Stimulated activated CD4-positive, alpha-beta T cell treated with anti-CD3 and anti-CD28 coated beads, TNF-alpha, amount 100 ng/mL, for 24 hours (primary cell): ENCODE measurements at regions not wholly inside any gene's neighbourhood (a gene's known extent, or its start where the extent isn't known, plus 50 kb on each side); places are given as distances from the start of the nearest gene placed in this dataset.
"Not testable (repeated sequence)": the region's sequence is repeated elsewhere in the genome, so short reads cannot be mapped to it uniquely, and the experiment has no call there.

ENCODE experiments used
- DNase-seq, 3 experiments: peaks; one replicate each; pipeline ENCODE4 v3.0.0-alpha.2; 2020; ENCODE audit warnings: low read depth in 3 of 3

DNA sequence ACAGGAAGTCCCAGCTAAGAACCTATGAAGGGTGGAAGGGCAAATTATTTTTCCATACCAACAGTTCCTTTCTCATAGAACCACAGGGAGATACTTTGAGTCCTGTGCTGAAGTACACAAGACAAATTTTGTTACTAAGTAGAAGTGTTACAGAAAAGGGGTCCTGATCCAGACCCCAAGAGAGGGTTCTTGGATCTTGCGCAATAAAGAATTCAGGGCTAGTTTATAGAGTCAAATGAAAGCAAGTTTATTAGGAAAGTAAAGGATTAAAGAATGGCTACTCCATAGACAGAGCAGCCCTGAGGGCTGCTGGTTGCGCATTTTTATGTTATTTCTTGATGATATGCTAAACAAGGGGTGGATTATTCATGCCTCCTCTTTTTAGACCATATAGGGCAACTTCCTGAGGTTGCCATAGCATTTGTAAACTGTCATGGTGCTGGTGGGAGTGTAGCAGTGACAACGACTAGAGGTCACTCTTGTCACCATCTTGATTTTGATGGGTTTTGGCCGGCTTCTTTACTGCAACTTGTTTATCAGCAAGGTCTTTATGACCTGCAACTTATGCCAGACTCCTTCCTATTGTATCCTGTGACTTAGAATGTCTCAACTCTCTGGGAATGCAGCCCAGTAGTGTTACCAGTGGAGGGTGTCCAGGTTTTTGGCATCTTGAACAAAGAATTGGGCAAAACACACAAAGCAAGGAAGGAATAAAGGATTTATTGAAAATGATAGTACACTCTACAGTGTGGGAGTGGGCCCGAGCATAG lies 409.4 kb downstream of the SH2D4B start:
- DNase-seq: no peak

- DNase-seq: no peak
Measured at GRCh38 chr10:80949785-80950184, 412.1 kb downstream of the SH2D4B start.

DNA sequence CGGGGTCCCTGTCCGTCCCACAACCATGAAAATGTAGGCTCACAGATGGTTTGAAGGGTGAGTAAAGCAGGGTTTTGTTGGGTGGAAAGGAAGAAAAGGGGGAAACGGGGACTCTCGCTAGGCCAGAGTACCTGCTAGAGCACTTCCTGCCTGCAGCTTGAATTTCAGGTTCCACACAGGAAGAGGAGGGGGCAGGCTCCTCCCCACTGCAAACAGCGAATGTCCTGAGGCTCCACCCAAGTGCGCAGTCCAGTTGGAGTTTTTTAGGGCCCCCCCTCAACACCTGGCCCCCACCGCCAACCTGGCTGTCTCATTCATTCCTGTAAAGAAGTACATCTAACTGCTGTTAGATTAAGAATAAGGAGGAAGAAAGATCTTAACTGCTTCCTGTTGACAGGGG lies 414.7 kb downstream of the SH2D4B start:
- no peak for DNase-seq

DNA sequence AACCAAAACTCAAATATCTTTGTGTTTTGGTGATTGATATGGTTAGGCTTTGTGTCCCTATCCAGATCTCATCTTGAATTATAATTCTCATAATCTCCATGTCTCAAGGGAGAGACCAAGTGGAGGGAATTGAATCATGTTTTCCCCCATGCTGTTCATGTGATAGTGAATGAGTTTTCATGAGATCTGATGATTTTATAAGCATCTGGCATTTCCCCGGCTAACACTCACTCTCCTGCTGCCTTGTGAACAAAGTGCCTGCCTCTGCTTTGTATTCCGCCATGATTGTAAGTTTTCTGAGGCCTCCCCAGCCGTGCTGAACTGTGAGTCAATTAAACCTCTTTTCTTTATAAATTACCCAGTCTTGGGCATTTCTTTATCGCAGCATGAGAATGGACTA lies 419.5 kb downstream of the SH2D4B start:
- no peak for DNase-seq

DNA sequence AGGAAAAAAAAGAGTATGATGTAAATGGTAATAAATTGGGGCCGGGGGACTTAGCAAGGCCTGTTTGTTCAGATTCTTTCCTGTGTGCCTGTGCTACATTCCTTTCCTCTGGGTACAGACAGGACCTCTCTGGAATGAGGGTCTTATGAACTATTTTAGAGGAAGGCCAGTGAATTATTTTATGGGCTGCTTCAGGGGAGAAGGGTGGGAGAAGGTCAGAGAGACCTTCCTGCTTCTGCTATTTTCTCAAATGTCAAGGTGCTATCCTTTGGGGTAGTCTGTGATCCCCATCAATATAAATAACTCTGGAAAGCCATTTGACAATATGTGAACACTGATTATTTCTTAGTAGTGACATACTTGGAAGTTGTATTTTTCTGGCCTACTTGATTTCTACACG lies 426.5 kb downstream of the SH2D4B start:
- no peak for DNase-seq

DNA sequence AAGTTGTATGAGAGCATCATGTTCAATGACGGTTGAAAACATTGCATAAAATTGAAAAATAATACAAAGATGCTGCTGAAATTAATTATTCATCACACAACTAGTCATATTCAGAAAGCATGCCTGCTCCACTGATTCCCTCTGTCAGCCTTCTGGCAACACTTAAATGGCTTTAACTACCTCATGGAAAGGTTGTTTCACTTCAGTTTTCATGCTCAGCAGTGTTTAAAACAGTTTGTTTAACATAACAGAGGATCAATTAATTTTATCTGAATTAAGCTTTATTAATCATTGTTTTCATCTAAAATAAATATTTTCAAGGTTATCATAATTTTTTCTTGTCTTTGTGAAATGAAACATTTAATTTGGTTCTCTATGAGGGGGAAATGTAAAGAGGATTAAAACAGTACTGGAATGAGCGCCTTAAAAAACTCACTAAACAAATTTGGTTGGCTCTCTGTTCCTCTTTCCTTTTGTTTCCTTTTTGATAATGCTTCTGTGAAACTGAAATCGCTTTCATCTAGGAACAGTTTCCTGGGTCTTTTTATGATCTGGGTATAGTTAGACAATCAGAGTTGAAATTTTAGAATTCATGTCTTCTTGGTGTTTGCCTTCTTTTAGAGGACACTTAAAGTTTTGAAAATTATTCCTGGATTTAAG lies 427.4 kb downstream of the SH2D4B start:
- DNase-seq: no peak

GRCh38 chr10:80966326-80966986 lies 428.8 kb downstream of the SH2D4B start:
- no peak for DNase-seq

- DNase-seq: not testable (repeated sequence)
Measured at GRCh38 chr10:80967357-80967756, 429.7 kb downstream of the SH2D4B start.

DNA sequence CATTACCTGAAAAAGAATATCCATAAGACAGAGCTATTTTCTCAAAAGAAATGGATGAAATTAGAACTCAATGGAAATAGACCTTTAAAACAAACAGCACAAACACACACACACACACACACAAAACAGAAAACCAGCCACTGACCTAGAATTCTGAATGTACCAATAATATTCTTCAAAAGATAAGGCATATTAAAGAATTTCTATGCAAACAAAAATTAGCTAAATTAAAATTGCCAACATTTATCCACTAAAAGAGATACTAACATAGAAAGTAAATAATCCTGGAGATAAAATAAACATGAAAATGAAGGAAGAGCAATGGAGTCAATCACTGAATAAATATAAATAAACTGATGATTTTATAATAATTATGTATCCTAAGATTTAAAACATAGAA lies 431.2 kb downstream of the SH2D4B start:
- no peak for DNase-seq

DNA sequence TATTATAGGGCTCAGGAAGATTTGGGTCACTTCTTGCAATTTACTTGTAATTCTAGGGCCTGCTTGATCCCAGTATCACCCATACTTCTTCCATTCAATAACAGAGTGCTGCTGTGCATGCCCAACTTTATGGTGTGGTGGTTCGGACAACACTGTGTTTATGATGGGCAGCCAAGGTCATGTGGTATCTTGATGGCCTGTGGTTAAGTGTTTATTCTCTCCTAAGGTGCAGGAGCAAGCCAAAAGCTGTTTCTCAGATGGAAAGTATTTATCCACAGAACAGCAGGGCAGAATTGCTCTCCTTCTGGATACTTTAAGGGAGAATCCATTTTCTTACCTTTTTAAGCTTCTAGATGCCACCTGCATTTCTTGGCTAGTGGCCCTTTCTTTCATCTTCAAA lies 433.8 kb downstream of the SH2D4B start:
- DNase-seq: no peak

- DNase-seq: no peak
Measured at GRCh38 chr10:80976658-80977057, 439.0 kb downstream of the SH2D4B start.

DNA sequence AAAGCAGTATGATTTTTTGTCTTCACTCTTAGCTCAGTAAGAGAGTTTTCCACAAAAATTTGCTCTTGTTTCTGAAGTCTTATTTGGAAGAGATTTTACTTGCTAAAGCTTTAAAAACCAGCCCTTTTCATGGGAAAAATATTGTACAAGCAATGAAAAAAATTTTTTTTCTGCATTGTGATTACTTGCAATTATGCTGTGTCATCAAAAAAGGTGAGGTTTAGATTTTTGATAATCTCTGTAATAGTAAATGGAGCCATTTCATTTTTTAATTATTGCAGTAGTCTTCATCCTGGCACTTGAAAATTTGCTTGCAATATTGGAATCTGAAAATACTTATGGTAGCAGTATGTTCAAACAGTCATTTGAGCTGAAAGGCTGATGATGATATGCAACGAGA lies 447.4 kb downstream of the SH2D4B start:
- DNase-seq: no peak

- no peak for DNase-seq
Measured at GRCh38 chr10:80986596-80986995, 448.9 kb downstream of the SH2D4B start.

- no peak for DNase-seq
Measured at GRCh38 chr10:80988755-80989154, 451.1 kb downstream of the SH2D4B start.

DNA sequence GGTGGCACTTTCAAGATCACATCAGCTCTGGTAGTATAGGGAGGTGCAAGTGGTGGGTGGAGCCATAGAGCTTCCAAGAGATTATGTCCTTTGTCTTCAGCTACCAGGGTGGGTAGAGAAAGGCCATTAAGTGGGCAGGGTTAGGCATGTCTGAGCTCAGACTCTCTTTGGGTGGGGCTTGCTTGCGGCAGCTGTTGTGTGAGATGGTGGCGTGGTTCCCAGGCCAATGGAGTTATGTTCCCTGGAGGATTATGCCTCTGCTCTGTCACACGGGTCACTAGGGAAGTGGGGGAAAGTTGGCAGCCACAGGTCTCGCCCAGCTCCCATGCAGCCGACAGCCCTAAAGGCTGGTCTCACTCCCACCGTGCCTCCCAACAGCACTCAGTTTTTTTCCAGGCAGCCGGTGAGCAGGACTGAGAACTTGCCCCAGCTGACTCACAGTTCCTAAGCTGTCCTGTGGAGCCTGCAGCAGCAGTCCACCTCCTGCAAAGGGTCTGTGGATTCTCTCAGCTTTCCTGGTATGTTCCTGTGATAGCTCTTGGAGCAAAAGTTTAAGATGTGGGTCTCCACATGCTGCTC lies 459.0 kb downstream of the SH2D4B start:
- no peak for DNase-seq

DNA sequence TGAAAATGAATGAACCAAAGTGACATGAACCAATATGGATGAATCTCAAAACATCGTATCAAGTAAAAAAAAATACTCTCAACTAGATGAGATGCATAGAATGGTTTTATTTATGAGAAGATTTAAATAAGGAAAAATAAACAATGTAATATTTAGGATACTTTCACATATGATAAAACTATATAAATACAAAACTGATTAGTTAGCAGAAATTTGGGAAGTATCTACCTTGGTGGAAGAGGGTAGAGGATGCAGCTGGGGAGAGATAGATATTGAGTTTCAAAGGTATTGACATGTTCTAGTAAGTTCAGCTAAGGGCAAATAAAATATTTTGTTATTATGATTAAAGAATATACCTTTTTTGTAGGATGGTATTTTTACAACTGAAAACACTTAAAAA lies 463.1 kb downstream of the SH2D4B start:
- no peak for DNase-seq

DNA sequence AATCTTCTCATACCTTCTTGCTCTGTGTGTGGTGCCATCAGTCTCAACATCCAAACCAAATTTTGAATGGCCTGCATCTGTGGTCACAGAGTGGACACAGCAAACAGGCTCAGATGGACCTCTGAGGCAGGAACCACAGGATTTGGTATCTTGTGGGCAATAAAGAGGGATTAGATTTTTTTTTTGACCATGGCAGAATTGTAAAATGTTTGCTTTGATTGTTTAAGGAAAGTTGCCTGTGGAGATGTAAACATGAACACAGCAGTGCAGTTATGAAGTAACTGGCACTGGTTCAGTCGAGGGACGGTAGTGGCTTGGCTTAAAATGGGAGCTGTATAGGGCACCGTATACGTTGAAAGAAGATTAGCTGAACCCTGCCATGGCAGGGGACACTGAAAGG lies 464.7 kb downstream of the SH2D4B start:
- DNase-seq: no peak

- DNase-seq: no peak
Measured at GRCh38 chr10:81007872-81008271, 470.2 kb downstream of the SH2D4B start.

DNA sequence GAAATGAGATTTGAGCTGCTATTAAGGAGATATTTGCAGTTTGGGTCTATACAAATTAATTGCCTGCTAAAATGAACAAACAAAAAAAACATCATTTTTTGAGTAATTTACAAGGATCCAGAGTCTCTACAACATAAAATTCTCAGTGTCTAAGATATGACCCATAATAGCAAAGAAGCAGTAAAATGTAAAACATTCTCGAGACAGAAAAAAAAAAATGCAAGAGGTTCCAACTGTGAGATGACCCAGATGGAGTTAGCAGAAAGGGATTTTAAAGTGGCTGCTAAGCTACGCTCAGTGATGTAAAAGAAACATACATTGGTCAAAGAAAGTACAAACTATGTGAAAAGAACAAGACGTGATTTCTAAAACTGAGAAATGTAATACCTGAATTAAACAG lies 471.0 kb downstream of the SH2D4B start:
- no peak for DNase-seq

- no peak for DNase-seq
Measured at GRCh38 chr10:81009296-81009695, 471.6 kb downstream of the SH2D4B start.

DNA sequence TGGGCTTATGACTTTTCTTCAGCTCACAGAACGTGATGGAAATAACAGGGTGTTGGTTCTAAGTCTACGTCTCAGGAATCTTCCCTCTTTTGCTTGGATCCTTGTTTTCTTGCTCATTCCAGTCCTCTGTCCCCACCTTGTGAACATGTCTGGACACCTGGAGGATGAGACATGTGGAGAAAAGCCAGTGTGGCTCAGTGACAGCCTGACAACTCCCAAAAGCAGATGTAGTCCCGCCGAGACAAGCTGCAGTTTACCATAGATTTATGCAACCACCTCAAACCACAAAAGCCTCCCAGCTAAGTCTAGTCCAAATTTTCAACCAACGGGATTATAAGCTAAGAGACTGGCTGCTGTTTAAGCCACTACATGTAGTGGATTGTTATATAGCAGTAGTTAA lies 476.1 kb downstream of the SH2D4B start:
- DNase-seq: no peak

DNA sequence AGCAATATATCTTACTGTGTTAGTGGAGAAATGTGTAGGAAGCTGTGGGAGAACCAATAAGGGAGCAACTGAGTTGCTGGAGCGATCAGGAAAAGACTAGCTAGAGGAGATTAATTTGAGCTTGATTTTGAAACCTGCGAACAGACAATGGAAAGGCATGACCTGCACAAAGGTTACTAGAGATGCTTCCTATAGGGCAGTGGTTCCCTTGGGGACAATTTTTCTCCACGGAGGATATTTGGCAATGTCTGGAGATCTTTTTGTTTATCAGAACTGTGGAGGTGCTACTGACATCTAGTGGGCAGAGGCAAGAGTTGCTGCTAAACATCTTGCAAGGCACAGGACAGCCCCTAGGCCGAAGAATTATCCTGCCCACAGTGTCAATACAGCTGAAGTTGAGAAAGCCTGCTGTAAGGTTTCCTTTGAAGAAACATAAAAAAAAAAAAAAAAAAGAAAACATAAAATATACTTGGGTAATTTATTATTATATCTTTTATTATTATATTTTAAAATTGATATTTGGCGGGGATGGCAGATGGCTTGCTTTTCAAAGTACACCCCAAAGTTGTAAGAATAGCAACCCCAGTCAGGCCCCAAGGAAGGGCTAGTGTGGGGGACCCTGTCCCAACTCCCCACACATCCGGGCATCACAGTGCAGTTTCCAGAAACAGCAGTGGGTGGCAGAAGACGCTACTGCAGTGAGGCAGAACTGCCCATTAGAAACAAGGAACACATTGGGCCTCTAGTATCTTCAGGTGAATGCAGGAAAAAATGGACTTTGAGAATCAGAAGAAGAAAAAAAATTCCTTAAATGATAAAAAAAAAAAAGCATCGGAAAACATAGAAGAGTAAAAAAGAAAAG lies 481.6 kb downstream of the SH2D4B start:
- no peak for DNase-seq
